ENCODE measurements at regions not wholly inside any gene's neighbourhood (a gene's known extent, or its start where the extent isn't known, plus 50 kb on each side); places are given as distances from the start of the nearest gene placed in this dataset.
"Not testable (repeated sequence)": the region's sequence is repeated elsewhere in the genome, so short reads cannot be mapped to it uniquely, and the experiment has no call there.

DNA sequence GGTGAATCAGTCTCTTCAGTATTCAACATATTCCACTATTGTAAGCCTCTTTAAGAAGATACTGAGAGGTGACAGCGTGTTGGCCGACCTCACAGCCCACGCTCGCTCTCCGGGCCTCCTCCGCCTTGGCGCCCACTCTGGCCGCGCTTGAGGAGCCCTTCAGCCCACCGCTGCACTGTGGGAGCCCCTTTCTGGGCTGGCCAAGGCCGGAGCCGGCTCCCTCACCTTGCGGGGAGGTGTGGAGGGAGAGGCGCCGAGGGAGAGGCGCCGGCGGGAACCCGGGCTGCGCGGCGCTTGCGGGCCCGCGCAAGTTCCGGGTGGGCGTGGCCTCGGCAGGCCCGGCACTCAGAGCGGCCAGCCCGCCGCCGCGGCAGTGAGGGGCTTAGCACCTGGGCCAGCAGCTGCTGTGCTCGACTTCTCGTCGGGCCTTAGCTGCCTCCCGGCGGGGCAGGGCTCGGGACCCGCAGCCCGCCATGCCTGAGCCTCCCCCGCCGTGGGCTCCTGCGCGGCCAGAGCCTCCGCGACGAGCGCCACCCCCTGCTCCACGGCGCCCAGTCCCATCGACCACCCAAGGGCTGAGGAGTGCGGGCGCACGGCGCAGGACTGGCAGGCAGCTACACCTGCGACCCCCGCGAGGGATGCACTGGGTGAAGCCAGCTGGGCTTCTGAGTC lies 306.4 kb downstream of the SEMA3D start:
- DNase-seq (ENCODE audit: low spot score): not testable (repeated sequence)

- no peak for DNase-seq (ENCODE audit: low spot score)
These were observed 307.1 kb downstream of the SEMA3D start for GRCh38 chr7:84879570-84880325.

- no peak for DNase-seq (ENCODE audit: low spot score)
These were observed 308.8 kb downstream of the SEMA3D start for GRCh38 chr7:84877943-84878570.

DNA sequence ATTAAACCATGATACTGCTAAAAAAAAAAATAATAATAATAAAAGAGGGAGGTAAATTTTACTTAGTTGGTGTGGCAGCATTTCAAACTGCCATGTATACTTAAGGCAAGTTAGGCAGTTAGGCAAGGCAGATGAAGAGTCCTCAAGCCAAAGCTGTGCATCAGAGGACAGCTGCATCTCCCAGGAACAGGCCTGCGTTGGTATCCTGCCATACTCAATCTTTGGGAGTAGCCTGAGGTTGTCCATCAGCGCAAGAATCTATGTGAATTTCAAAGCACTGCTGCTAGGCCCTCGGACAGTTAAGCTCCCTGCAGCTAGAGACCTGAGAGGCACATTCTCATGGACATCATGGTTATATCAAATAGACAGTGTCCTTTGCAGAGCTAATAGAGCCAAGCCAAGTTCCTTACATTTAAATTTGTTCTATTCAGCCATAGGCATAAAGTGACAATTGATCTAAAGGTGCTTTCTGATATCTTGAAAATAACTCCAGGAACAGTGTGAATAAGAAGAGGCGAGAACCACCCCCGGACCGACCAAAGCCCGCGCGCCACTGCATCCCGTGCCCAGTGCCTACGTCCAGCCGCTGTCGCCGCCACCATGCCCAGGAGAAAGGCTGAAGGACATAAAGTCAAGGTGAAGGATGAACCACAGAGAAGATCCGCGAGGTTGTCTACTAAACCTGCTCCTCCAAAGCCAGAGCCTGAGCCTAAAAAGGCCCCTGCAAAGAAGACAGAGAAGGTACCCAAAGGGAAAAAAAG lies 310.6 kb downstream of the SEMA3D start:
- no peak for DNase-seq (ENCODE audit: low spot score)

- no peak for DNase-seq (ENCODE audit: low spot score)
These were observed 321.3 kb downstream of the SEMA3D start for GRCh38 chr7:84865560-84865959.

- DNase-seq (ENCODE audit: low spot score): no peak
These were observed 329.5 kb downstream of the SEMA3D start for GRCh38 chr7:84857336-84857735.

GRCh38 chr7:84855758-84856157 lies 331.1 kb downstream of the SEMA3D start:
- no peak for DNase-seq (ENCODE audit: low spot score)

DNA sequence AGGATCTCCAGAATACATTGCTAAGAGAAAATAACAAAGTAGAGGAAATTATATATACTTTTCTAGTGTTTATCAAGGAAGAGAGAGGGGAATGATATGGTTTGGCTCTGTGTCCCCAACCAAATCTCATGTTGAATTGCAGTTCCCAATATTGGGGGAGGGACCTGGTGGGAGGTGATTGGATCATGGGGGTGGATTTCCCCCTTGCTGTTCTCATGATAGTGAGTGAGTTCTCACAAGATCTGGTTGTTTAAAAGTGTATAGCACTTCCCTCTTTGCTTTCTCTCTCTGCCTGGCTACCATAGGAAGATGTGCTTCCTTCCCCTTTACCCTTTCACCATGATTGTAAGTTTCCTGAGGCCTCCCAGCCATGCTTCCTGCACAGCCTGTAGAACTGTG lies 337.9 kb downstream of the SEMA3D start:
- not testable (repeated sequence) for DNase-seq (ENCODE audit: low spot score)

GRCh38 chr7:84848219-84848973 lies 338.5 kb downstream of the SEMA3D start:
- DNase-seq (ENCODE audit: low spot score): no peak

DNA sequence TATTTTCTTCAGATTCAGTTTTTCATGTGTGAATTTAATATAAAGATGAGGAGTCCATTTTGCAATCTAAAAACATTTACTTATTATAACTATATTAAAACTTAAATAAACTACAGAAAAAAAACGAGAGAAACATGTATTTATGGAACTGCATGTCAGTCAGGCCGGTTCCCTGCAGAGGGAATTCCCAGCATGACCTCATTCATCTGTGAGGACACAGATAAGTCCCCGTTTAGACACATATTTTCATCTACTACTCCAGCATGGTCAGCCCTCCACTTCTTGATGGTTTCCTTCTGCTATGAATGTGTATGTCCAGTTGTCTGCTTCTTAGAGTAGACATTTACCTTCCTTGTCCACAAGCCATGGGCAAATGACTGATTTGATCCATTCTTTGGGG lies 339.1 kb downstream of the SEMA3D start:
- no peak for DNase-seq (ENCODE audit: low spot score)

DNA sequence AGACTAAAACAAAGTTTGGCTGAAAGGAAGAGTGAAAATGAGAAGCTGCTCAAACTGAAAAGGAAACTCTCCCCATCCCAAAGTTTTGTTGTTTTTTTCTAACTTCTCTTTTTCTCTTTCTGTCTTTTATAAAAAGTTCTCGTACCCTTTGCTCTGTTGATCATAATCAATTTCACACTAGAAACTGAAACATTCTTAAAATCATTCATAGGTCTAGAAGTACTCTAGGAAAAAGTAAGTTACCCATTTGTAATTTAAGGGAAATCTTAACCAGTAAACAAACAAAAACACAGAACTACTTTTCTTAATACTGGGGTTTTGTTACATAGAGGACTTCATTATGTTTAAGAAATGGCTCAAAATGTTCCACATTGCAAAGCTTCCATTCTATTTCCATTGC lies 339.8 kb downstream of the SEMA3D start:
- no peak for DNase-seq (ENCODE audit: low spot score)

- DNase-seq (ENCODE audit: low spot score): no peak
These were observed 340.9 kb downstream of the SEMA3D start for GRCh38 chr7:84845971-84846370.

DNA sequence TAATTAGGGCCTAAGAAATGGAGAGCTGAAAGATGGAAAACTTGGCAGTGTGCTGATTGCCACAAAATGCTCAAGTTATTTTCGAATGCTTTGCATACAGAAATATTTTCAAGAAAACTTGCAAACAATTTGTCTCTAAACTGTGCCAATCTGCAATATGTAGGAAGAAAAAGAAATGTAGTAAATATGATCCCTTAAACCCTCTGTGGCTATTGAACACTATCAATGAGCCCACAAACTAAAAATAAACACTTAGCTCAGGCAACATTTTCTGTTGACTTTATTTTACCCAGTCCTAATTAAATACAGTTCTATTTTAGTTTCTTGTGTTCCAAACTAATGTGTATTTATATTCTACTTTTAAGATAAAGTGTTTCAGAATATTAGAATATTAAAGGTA lies 342.1 kb downstream of the SEMA3D start:
- no peak for DNase-seq (ENCODE audit: low spot score)

DNA sequence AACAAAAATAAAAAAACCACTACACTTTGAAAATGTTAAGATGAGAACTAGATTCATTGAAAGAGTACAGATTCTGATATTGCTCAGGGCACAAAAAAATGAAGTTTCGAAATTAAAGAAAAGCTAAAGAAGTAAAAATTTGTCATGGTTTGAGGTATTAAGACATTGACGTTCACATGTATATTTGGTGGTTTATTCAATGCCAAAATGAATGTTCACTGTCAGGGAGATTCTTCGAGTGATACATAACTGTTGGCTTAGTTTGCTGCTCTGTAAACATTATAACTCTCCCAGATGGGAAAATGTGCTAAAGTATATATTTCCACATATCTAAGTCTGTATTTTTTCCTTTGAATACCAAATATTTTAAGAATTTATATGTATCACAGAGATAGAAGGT lies 345.0 kb downstream of the SEMA3D start:
- DNase-seq (ENCODE audit: low spot score): no peak

GRCh38 chr7:84838857-84839256 lies 348.0 kb downstream of the SEMA3D start:
- no peak for DNase-seq (ENCODE audit: low spot score)

- no peak for DNase-seq (ENCODE audit: low spot score)
These were observed 349.5 kb downstream of the SEMA3D start for GRCh38 chr7:84837405-84837804.

DNA sequence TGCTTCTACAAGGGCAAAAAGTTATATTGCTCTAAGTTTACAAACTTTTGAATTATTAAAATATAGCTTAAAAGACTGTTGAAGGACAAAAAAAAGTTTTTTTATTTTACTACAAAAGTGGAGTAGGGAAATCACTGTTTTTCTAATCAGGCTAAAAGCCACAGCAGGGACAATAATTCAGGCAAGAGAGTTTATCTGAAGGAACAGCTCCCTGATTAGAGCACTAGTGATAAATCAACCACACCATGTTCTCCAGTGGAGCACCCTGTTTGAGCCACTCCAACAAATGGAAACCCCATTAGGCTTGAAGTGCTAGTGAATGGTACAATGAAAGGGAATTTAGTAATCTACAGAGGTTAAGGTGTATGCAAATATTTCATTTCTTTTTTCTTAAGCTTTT lies 357.1 kb downstream of the SEMA3D start:
- no peak for DNase-seq (ENCODE audit: low spot score)

- DNase-seq (ENCODE audit: low spot score): no peak
These were observed 362.7 kb downstream of the SEMA3D start for GRCh38 chr7:84824057-84824651.

GRCh38 chr7:84823530-84823929 lies 363.3 kb downstream of the SEMA3D start:
- no peak for DNase-seq (ENCODE audit: low spot score)

GRCh38 chr7:84822941-84823510 lies 363.8 kb downstream of the SEMA3D start:
- no peak for DNase-seq (ENCODE audit: low spot score)
